Posterior cingulate gyrus (tissue), 11 donors: ENCODE measurements at regions not wholly inside any gene's neighbourhood (a gene's known extent, or its start where the extent isn't known, plus 50 kb on each side); places are given as distances from the start of the nearest gene placed in this dataset.

Experiments used
- DNase-seq, 10 donors: peaks; one replicate each; pipeline versions ENCODE4 v3.0.0 to v3.0.0-alpha.2; 2020 to 2021; ENCODE audit warnings: mixed read lengths in 3 of 10
- intact Hi-C: fragments of 100-400 bp; cut with DNase I; formaldehyde crosslinking; loops from one replicate; pipeline ENCODE4 v1.15.1; 2023

DNA sequence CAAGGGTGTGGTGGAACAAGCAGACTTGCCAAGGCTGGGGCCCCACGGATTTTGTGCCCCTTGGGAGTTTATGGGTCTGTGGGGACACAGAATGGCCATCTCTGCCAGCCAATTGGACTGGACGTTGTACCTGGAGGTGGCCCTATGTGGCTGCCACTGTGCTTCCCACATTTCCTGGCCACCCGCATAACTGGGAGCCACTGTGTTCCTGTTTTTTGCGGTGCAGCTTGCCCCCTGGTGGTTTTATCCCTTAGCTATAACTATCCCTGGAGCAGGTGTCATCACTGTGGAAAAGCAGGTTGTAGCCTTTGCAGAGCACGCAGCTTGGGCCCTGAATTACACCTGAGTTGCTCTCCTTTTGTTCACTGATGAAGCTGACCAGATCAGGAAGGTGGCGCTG is 306.3 kb downstream of the ZPLD1 start:
- intact Hi-C loops: no loop called here
- peak in 1 of 10 donors; percentile 56 for DNase-seq

- intact Hi-C loops: no loop called here
Measured at GRCh38 chr3:102741694-102742093, 306.9 kb downstream of the ZPLD1 start.

DNA sequence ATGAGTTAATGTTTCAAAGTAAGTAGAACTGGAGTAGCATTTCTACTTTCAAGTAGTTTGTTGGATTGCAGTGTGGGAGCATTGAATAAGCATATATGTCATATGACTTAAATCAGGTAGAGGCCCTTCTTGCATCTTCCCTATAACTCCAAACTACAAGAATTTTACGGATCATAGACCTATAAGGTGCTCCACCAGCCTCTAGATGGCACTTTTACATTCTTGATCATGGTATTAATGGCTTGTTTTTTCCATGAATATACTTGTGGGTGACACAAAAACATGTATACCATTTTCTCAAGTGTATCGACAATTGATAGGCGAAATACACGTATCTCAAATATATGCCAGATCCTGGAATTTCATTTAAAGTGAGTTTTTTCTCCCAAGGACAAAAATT is 311.1 kb downstream of the ZPLD1 start:
- intact Hi-C loops: no loop called here
- DNase-seq: no peak

More at GRCh38 chr3:102741694-102742093, 306.9 kb downstream of the ZPLD1 start:
- DNase-seq: peak in 1 of 10 donors; percentile 67

GRCh38 chr3:102747611-102748010 is 312.8 kb downstream of the ZPLD1 start:
- intact Hi-C loops: no loop called here
- no peak for DNase-seq

- DNase-seq: no peak
- intact Hi-C loops: no loop called here
Measured at GRCh38 chr3:102748646-102749045, 313.8 kb downstream of the ZPLD1 start.

DNA sequence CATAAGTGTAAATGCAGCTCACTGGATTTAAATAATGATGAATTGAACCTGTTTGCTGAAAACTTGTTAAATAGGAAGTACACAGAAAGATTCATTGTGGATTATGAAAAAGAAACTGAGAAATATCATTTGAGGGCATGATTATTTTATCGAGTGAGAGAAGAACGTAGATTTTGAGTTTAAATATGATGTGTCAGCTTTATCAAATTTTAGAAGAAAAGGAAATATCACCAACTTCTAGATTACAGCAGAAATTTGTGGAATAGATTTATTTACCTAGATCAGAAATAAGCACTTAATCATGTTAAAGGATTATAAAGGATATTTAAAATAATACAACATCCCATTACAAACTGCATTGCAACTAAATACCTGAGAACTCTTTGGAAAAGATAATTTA is 315.5 kb downstream of the ZPLD1 start:
- intact Hi-C loops: no loop called here
- DNase-seq: no peak

GRCh38 chr3:102753901-102754300 is 319.1 kb downstream of the ZPLD1 start:
- intact Hi-C loops: no loop called here
- no peak for DNase-seq

DNA sequence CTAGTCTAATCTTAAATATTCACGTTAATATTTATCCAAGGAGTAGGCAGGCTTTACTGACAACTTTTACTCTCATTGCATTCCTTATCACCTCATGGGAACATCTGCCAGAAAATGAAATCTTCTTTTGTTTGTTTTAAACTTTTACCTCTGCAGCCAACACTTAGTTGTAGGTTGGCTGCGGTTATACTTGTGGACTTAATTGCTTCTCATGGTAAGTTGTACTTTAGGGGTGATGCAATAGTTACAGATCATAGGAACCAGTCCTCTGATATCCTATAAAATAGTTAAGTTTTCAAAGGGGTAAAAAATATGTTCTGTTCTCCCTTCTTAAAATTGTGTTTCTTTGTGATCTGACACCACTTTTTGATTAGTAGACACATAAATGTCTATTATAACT is 321.9 kb downstream of the ZPLD1 start:
- no peak for DNase-seq

GRCh38 chr3:102757950-102758349 is 323.1 kb downstream of the ZPLD1 start:
- intact Hi-C loops: no loop called here

More for the DNA sequence above, 321.9 kb downstream of the ZPLD1 start:
- intact Hi-C loops: no loop called here

GRCh38 chr3:102761766-102762165 is 327.0 kb downstream of the ZPLD1 start:
- DNase-seq: no peak
- intact Hi-C loops: no loop called here

More at GRCh38 chr3:102757950-102758349, 323.1 kb downstream of the ZPLD1 start:
- DNase-seq: no peak

DNA sequence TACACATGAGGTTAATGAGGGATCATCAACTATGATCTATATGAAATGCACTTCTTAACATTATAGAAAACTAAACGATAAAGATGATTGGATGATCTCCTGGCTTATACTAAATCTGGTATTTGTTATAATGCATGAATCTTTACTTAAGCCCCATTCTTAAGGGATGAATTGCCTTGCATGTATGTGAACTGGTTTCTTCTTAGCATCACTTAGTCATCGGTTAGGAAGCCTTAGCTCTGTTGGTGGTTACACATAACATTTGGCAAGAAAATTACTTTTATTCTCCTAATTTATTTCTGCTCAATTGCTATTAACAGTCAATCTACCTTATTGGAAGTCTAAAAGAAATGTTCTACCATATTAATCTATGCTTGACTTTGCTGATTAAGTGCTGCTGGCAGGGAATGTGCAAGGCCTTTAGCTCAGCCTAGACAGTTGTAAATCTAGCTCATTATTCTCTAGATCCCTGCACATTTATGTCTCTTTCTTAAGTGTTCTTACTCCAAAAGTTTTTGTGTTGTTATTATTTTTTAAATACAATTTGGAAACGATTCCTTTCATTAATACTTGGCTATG is 356.0 kb downstream of the ZPLD1 start:
- intact Hi-C loops: no loop called here
- DNase-seq: no peak

DNA sequence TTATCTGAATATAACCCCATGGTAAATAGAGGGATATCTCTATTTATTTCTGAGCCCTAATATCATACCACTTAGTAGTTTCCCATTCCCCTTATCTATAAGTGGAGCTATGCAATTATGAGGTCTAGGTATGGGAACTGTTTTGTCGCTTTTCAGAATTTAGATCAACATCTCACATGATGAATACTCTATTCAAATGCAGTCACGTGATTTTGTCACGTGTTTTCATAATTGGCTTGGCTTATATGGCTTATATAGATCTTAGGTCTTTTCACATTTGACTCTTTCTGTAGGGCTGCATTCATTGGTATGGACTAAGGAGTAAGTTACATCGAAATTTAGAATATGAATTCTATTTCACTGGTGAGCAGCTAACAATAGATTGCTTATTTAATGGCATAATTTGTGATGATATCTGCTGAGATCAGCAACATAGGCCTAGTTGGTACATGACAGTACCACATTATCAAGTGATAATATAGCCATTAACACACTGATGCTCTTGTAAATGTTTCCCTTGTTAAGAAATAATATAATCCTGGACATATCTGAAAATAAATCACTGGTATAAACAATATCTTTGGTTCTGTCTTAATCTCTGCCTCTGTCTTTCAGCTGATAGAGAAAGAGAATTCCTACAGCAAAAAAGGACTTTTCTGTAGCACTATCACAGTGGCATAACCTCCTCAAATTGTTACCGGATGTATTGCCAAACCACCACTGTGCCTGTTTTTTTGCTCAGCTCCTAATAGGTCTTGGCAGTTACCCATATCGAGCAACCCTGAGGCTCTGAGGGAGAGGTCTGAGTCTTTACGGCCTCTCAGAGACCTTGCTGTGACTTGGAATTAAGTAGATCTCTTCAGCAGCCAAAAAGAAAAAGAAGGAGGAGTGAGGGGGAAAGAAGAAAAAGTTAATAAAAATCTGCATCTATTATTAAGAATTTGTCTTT is 357.1 kb downstream of the ZPLD1 start:
- no peak for DNase-seq
- intact Hi-C loops: no loop called here

DNA sequence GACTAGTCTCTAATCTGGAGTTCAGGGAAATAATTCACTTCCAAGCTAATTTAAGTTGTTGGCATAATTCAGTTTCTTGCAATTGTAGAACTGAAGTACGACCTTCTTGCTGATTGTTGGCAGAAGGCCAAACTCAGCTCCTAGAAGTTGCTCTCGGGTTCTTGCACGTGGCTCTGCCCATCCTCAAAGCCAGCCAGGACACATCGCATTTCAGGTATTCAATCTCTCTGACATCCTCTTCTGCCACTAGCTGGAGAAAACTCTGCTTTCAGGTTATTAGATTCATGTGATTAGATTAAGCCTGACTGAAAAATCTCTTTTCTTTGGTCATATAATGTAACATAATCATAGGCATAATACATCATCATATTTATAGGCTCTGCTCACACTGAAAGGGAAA is 362.0 kb downstream of the ZPLD1 start:
- intact Hi-C loops: no loop called here
- no peak for DNase-seq

DNA sequence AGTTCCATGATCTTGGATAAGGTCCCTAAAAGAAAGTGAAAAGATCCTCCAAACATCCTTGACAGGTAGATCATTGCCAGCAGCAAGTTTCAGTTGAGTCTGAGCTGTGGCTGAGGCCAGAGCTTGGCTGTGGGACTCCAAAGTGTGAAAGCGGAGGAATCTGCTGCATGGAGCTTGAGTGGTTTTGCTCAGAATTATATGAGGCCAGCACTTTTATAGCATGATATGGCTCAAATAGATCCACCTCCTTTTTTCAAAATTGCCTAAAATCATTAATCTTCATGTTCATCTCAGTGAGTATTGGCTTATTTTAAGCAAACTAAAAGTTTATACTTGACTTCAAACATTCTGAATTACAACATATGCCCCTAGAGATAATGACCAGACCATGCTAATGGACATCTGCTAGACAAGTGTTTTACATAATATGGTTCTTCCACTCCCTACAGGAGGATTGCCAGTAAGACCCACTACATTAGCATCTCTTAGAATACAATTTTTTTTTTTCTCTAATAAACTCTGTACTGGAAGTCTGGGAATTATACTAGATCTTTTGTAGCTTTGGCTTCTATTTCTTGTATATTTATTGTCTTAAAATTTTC is 368.1 kb downstream of the ZPLD1 start:
- no peak for DNase-seq
- intact Hi-C loops: no loop called here

GRCh38 chr3:102810937-102811336 is 376.1 kb downstream of the ZPLD1 start:
- DNase-seq: no peak
- intact Hi-C loops: no loop called here

DNA sequence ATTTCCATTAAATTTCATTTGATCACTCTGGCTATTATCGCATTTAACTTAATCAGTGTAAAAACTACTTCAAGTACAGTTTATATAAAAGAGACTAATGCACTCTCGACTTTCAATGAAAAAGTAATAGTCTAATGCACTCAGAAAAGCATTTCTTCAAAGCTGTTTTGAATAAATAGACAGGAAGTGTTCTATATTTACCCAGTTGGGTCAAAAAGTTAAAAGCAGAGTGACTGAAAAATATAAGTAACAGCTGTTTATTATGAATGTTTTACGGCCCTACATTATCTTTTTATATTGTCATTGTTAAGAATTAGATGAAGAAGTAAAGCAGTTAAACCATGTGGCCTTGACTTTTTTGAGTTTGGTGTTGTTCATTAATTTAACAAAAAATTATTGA is 391.8 kb downstream of the ZPLD1 start:
- DNase-seq: no peak
- intact Hi-C loops: no loop called here

DNA sequence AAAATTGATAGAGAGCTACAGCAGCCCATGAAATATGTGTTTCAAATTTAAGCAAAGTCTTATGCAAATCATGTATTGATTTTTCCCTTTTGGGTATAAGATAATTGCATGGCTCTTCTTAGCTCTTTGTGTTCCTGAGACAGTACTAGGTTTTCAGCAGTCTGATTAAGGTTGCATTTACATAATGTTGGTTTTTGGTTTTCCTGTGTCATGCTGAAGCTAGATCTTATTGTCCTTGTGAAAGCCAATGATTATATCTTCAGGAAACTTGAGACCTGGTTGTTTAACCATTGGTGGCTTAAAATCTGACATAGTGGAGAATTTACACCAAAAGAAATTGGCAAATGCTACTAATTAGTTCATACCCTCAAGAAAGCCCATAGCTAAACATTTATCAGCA is 392.6 kb downstream of the ZPLD1 start:
- no peak for DNase-seq
- intact Hi-C loops: no loop called here

DNA sequence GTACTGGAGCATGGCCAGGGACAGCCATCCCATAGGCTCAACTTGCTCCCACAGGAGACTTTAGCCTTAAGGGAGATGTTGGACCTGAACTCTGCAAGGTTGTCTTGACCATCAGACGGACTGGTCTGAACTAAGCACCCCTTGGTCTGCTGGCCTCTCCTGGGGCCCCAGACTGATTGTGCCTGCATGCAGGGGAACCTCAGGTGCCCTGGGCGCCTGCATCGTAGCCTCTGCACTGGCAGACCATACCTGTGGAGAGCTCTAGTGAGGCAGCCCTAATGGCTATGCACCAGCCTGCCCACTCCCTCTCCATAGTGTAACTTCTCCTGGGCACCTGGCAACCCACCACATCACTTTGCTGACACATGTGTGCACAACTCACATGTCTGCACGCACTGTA is 395.6 kb downstream of the ZPLD1 start:
- DNase-seq: peak in 2 of 10 donors; percentile 51 to 82
- intact Hi-C loops: no loop called here

GRCh38 chr3:102841866-102842265 is 407.1 kb downstream of the ZPLD1 start:
- peak in 2 of 10 donors; percentile 59 to 66 for DNase-seq
- intact Hi-C loops: no loop called here

GRCh38 chr3:102866845-102867244 is 432.0 kb downstream of the ZPLD1 start:
- intact Hi-C loops: no loop called here
- no peak for DNase-seq

GRCh38 chr3:102883515-102883914 is 448.7 kb downstream of the ZPLD1 start:
- intact Hi-C loops: no loop called here
- DNase-seq: no peak

GRCh38 chr3:102885289-102885688 is 450.5 kb downstream of the ZPLD1 start:
- intact Hi-C loops: no loop called here
- DNase-seq: no peak
